ENCODE measurements at regions not wholly inside any gene's neighbourhood (a gene's known extent, or its start where the extent isn't known, plus 50 kb on each side); places are given as distances from the start of the nearest gene placed in this dataset.

GRCh38 chr2:137824501-137824900 lies 139.8 kb upstream of the HNMT start:
- no peak for FAIRE-seq
- no peak for DNase-seq (ENCODE audit: low spot score)

- DNase-seq (ENCODE audit: low spot score) (no peak), FAIRE-seq (no peak)
Observed at GRCh38 chr2:137826373-137827372, 137.6 kb upstream of the HNMT start.

GRCh38 chr2:137828624-137829023 lies 135.6 kb upstream of the HNMT start:
- FAIRE-seq (no peak), DNase-seq (ENCODE audit: low spot score) (no peak)

GRCh38 chr2:137829251-137829650 lies 135.0 kb upstream of the HNMT start:
- DNase-seq (ENCODE audit: low spot score): no peak

GRCh38 chr2:137834760-137835379 lies 129.4 kb upstream of the HNMT start:
- DNase-seq (ENCODE audit: low spot score) (no peak), FAIRE-seq (no peak)

More at GRCh38 chr2:137829251-137829650, 135.0 kb upstream of the HNMT start:
- no peak for FAIRE-seq

- no peak for FAIRE-seq
Observed at GRCh38 chr2:137836671-137837070, 127.6 kb upstream of the HNMT start.

GRCh38 chr2:137837830-137838229 lies 126.4 kb upstream of the HNMT start:
- no peak for DNase-seq (ENCODE audit: low spot score)

More at GRCh38 chr2:137836671-137837070, 127.6 kb upstream of the HNMT start:
- no peak for DNase-seq (ENCODE audit: low spot score)

GRCh38 chr2:137838255-137839092 lies 125.8 kb upstream of the HNMT start:
- FAIRE-seq (no peak), DNase-seq (ENCODE audit: low spot score) (peak; percentile 59)

More at GRCh38 chr2:137837830-137838229, 126.4 kb upstream of the HNMT start:
- no peak for FAIRE-seq

GRCh38 chr2:137842430-137842829 lies 121.8 kb upstream of the HNMT start:
- DNase-seq (ENCODE audit: low spot score) (no peak), FAIRE-seq (no peak)

- DNase-seq (ENCODE audit: low spot score) (no peak), FAIRE-seq (no peak)
Observed at GRCh38 chr2:137842952-137843351, 121.3 kb upstream of the HNMT start.

GRCh38 chr2:137845422-137845821 lies 118.9 kb upstream of the HNMT start:
- FAIRE-seq (no peak), DNase-seq (ENCODE audit: low spot score) (no peak)

GRCh38 chr2:137846993-137847392 lies 117.3 kb upstream of the HNMT start:
- FAIRE-seq (no peak), DNase-seq (ENCODE audit: low spot score) (no peak)

- DNase-seq (ENCODE audit: low spot score): no peak
- no peak for FAIRE-seq
Observed at GRCh38 chr2:137847443-137847842, 116.8 kb upstream of the HNMT start.

- FAIRE-seq (no peak), DNase-seq (ENCODE audit: low spot score) (no peak)
Observed at GRCh38 chr2:137857881-137858280, 106.4 kb upstream of the HNMT start.

GRCh38 chr2:137862651-137863050 lies 101.6 kb upstream of the HNMT start:
- DNase-seq (ENCODE audit: low spot score) (no peak), FAIRE-seq (no peak)

GRCh38 chr2:137865954-137866540 lies 98.2 kb upstream of the HNMT start:
- DNase-seq (ENCODE audit: low spot score) (peak; percentile 38), FAIRE-seq (no peak)

- no peak for FAIRE-seq
- DNase-seq (ENCODE audit: low spot score): no peak
Observed at GRCh38 chr2:137870682-137871081, 93.6 kb upstream of the HNMT start.

- no peak for DNase-seq (ENCODE audit: low spot score)
- FAIRE-seq: no peak
Observed at GRCh38 chr2:137872577-137872976, 91.7 kb upstream of the HNMT start.

GRCh38 chr2:137873536-137874244 lies 90.6 kb upstream of the HNMT start:
- FAIRE-seq (no peak), DNase-seq (ENCODE audit: low spot score) (no peak)

- no peak for DNase-seq (ENCODE audit: low spot score)
- no peak for FAIRE-seq
Observed at GRCh38 chr2:137879121-137879520, 85.2 kb upstream of the HNMT start.

All from urothelium cell line (cell line).